CD4-positive, alpha-beta T cell (primary cell): ENCODE measurements at regions not wholly inside any gene's neighbourhood (a gene's known extent, or its start where the extent isn't known, plus 50 kb on each side); places are given as distances from the start of the nearest gene placed in this dataset.

Experiments
- ATAC-seq: fragments of 200-7000 bp; cut with Tn5 transposase; one replicate; pipeline ENCODE4 v1.10.0; 2022; ENCODE audit warnings: mild to moderate bottlenecking; ENCODE audit not compliant: poor library complexity
- CTCF ChIA-PET: fragments of 350-600 bp; sonication (Branson Sonifier 250); formaldehyde crosslinking; loops from one replicate; lab custom pipeline; 2021; ENCODE audit warnings: antibody characterized with exemption, inconsistent platforms; lab: Charles Lee
- POLR2A ChIA-PET: fragments of 350-600 bp; sonication (Branson Sonifier 250); formaldehyde crosslinking; loops from one replicate; lab custom pipeline; 2021; ENCODE audit warnings: antibody characterized with exemption, inconsistent platforms; lab: Charles Lee
- DNase-seq, 14 experiments: peaks; one replicate each; pipeline ENCODE4 v3.0.0-alpha.2; 2013 to 2020; ENCODE audit warnings: mixed read lengths in 2 of 14
- H3K27ac ChIP-seq, 2 donors: one replicate each; pipeline versions ENCODE4 v1.5.1 to v1.7.0; 2013; ENCODE audit warnings: low read length in 2 of 2, low read depth in 1 of 2, mild to moderate bottlenecking in 1 of 2
- H3K27me3 ChIP-seq, 2 experiments: 1 replicate in 1 of 2; 2 replicates in 1 of 2; pipeline versions ENCODE4 v1.6.1 to v1.7.0; 2013; ENCODE audit warnings: low read length in 2 of 2, control low read depth in 1 of 2, mild to moderate bottlenecking in 1 of 2, moderate library complexity in 1 of 2; ENCODE audit not compliant: insufficient read depth in 2 of 2, control insufficient read depth in 1 of 2
- H3K36me3 ChIP-seq: one replicate; pipeline ENCODE4 v1.6.1; 2013; ENCODE audit warnings: low read length, control low read depth; ENCODE audit not compliant: insufficient read depth
- H3K4me1 ChIP-seq: one replicate; pipeline ENCODE4 v1.6.1; 2013; ENCODE audit warnings: low read length, control low read depth; ENCODE audit not compliant: insufficient read depth
- H3K4me3 ChIP-seq: one replicate; pipeline ENCODE4 v1.5.1; 2013; ENCODE audit warnings: mild to moderate bottlenecking, low read length, moderate library complexity
- H3K9me3 ChIP-seq, 2 experiments: 1 replicate in 1 of 2; 2 replicates in 1 of 2; pipeline versions ENCODE4 v1.6.1 to v1.7.0; 2013; ENCODE audit warnings: low read length in 2 of 2, mild to moderate bottlenecking in 2 of 2, control low read depth in 1 of 2, moderate library complexity in 1 of 2; ENCODE audit not compliant: control insufficient read depth in 1 of 2, insufficient read depth in 1 of 2
- H3K27ac Mint-ChIP-seq: one replicate; pipeline ENCODE4 v1.8.0; 2020; ENCODE audit warnings: mixed read lengths
- H3K27me3 Mint-ChIP-seq: one replicate; pipeline ENCODE4 v1.8.0; 2021; ENCODE audit warnings: mixed read lengths
- H3K36me3 Mint-ChIP-seq: one replicate; pipeline ENCODE4 v1.8.0; 2021; ENCODE audit warnings: low read depth, mixed read lengths
- H3K4me1 Mint-ChIP-seq: one replicate; pipeline ENCODE4 v1.8.0; 2021; ENCODE audit warnings: low read depth, mixed read lengths
- H3K4me3 Mint-ChIP-seq: one replicate; pipeline ENCODE4 v1.8.0; 2020; ENCODE audit warnings: mild to moderate bottlenecking, mixed read lengths
- H3K9me3 Mint-ChIP-seq: one replicate; pipeline ENCODE4 v1.8.0; 2020; ENCODE audit warnings: mixed read lengths
- CTCF ChIP-seq: fragments of 200-600 bp; IDR thresholded peaks from one replicate; pipeline ENCODE4 v1.8.0; 2022; ENCODE audit warnings: antibody characterized with exemption, mild to moderate bottlenecking
- intact Hi-C, 2 experiments: fragments of 100-400 bp; cut with DNase I in 1 of 2; cut with micrococcal nuclease in 1 of 2; formaldehyde crosslinking; loops; one replicate each; pipeline versions ENCODE4 v1.15.1 to v1.9.0; 2023 to 2025; cut with DNase I, micrococcal nuclease

- Histone ChIP-seq H3K9me3 (peaks cover 0 to 4% of the 10 kb centered on the region in 2 experiments), H3K36me3 (no peaks in the 10 kb centered on the region), H3K27me3 (no peaks in the 10 kb centered on the region), H3K27ac (no peak overlapping the region), H3K4me3 (no peak overlapping the region), H3K4me1 (no peaks in the 10 kb centered on the region)
- Mint-ChIP-seq H3K4me3 (no peak overlapping the region), H3K36me3 (no peaks in the 10 kb centered on the region), H3K27me3 (no peaks in the 10 kb centered on the region), H3K4me1 (no peaks in the 10 kb centered on the region), H3K27ac (no peak overlapping the region), H3K9me3 (no peaks in the 10 kb centered on the region)
- ChIA-PET POLR2A (interaction anchor here (0.7 kb wide), 1 partner anchor 876 kb away, joined by 3 read pairs; no protein-coding TSS in a partner anchor), CTCF (no interaction called here)
- DNase-seq (peak in 2 of 14 experiments; percentile 22 to 32), ATAC-seq (no peak)
- no peak for TF ChIP-seq CTCF
- intact Hi-C loops: no loop called here
These were observed 505.5 kb upstream of the WWC1 start for GRCh38 chr5:167785901-167786300.

GRCh38 chr5:167786871-167787578, 504.4 kb upstream of the WWC1 start:
- H3K27me3 ChIP-seq: no peaks in the 10 kb centered on the region
- no peak overlapping the region for H3K27ac ChIP-seq

GRCh38 chr5:167790045-167790444, 501.4 kb upstream of the WWC1 start:
- Histone ChIP-seq H3K4me3 (no peak overlapping the region), H3K27ac (no peak overlapping the region), H3K9me3 (no peaks in the 10 kb centered on the region), H3K4me1 (no peaks in the 10 kb centered on the region), H3K36me3 (no peaks in the 10 kb centered on the region), H3K27me3 (no peaks in the 10 kb centered on the region)
- no peaks in the 10 kb centered on the region for H3K36me3 Mint-ChIP-seq
- intact Hi-C loops: no loop called here
- DNase-seq (no peak), ATAC-seq (no peak)
- no peaks in the 10 kb centered on the region for H3K9me3 Mint-ChIP-seq
- TF ChIP-seq CTCF: no peak
- no peaks in the 10 kb centered on the region for H3K27me3 Mint-ChIP-seq
- POLR2A ChIA-PET: no interaction called here
- CTCF ChIA-PET: no interaction called here
- no peaks in the 10 kb centered on the region for H3K4me1 Mint-ChIP-seq
- no peak overlapping the region for H3K4me3 Mint-ChIP-seq
- no peak overlapping the region for H3K27ac Mint-ChIP-seq

More at GRCh38 chr5:167786871-167787578, 504.4 kb upstream of the WWC1 start:
- Mint-ChIP-seq H3K36me3 (no peaks in the 10 kb centered on the region), H3K4me3 (no peak overlapping the region), H3K27me3 (no peaks in the 10 kb centered on the region), H3K9me3 (no peaks in the 10 kb centered on the region), H3K4me1 (no peaks in the 10 kb centered on the region), H3K27ac (no peak overlapping the region)
- DNase-seq: no peak
- no peaks in the 10 kb centered on the region for H3K36me3 ChIP-seq
- no peaks in the 10 kb centered on the region for H3K4me1 ChIP-seq
- TF ChIP-seq CTCF: no peak
- ATAC-seq: no peak
- H3K4me3 ChIP-seq: no peak overlapping the region
- intact Hi-C loops: no loop called here
- ChIA-PET POLR2A (no interaction called here), CTCF (no interaction called here)
- peaks cover 0 to 4% of the 10 kb centered on the region in 2 experiments for H3K9me3 ChIP-seq
